ENCODE measurements at regions not wholly inside any gene's neighbourhood (a gene's known extent, or its start where the extent isn't known, plus 50 kb on each side); places are given as distances from the start of the nearest gene placed in this dataset.

GRCh38 chr1:216997069-216997468 lies 273.8 kb upstream of the ESRRG start:
- no peak for TF ChIP-seq CTCF (IDR thresholded peaks at IDR 0.05)
- Histone ChIP-seq H3K4me3 (no peak overlapping the region), H3K27ac (no peak overlapping the region)
- no peak for DNase-seq (ENCODE audit: low spot score)

GRCh38 chr1:216984536-216984935 lies 261.3 kb upstream of the ESRRG start:
- Histone ChIP-seq H3K27ac (no peak overlapping the region), H3K4me3 (no peak overlapping the region)
- no peak for DNase-seq (ENCODE audit: low spot score)
- TF ChIP-seq CTCF (IDR thresholded peaks at IDR 0.05): no peak

GRCh38 chr1:216983823-216984222 lies 260.6 kb upstream of the ESRRG start:
- no peak for DNase-seq (ENCODE audit: low spot score)
- TF ChIP-seq CTCF (IDR thresholded peaks at IDR 0.05): no peak
- no peak overlapping the region for H3K27ac ChIP-seq
- H3K4me3 ChIP-seq: no peak overlapping the region

GRCh38 chr1:216961516-216961915 lies 238.3 kb upstream of the ESRRG start:
- TF ChIP-seq CTCF (IDR thresholded peaks at IDR 0.05): no peak
- no peak overlapping the region for H3K27ac ChIP-seq
- no peak overlapping the region for H3K4me3 ChIP-seq
- DNase-seq (ENCODE audit: low spot score): no peak

GRCh38 chr1:216960716-216961115 lies 237.5 kb upstream of the ESRRG start:
- no peak for TF ChIP-seq CTCF (IDR thresholded peaks at IDR 0.05)
- H3K4me3 ChIP-seq: no peak overlapping the region
- DNase-seq (ENCODE audit: low spot score): no peak
- no peak overlapping the region for H3K27ac ChIP-seq

GRCh38 chr1:216958569-216958968 lies 235.3 kb upstream of the ESRRG start:
- TF ChIP-seq CTCF (IDR thresholded peaks at IDR 0.05): no peak
- H3K27ac ChIP-seq: no peak overlapping the region
- DNase-seq (ENCODE audit: low spot score): no peak
- H3K4me3 ChIP-seq: no peak overlapping the region

GRCh38 chr1:216953495-216953894 lies 230.3 kb upstream of the ESRRG start:
- Histone ChIP-seq H3K27ac (no peak overlapping the region), H3K4me3 (no peak overlapping the region)
- no peak for DNase-seq (ENCODE audit: low spot score)
- TF ChIP-seq CTCF (IDR thresholded peaks at IDR 0.05): no peak
